Psoas muscle (tissue), 7 donors: ENCODE measurements at regions not wholly inside any gene's neighbourhood (a gene's known extent, or its start where the extent isn't known, plus 50 kb on each side); places are given as distances from the start of the nearest gene placed in this dataset.

Experiments
- ATAC-seq, 4 donors: fragments of 200-7000 bp; cut with Tn5 transposase; one replicate each; pipeline ENCODE4 v1.9.1; 2020; ENCODE audit warnings: moderate library complexity in 3 of 4, mild to moderate bottlenecking in 2 of 4
- DNase-seq, 2 donors: peaks; one replicate each; pipeline ENCODE4 v3.0.0-alpha.2; 2020
- H3K27ac ChIP-seq: fragments of 200-600 bp; one replicate; pipeline ENCODE4 v1.8.0; 2022
- H3K27me3 ChIP-seq, 3 donors: fragments of 200-600 bp in 1 of 3; one replicate each; pipeline versions ENCODE4 v1.6.1 to v1.8.0; 2013 to 2022; ENCODE audit warnings: low read length in 2 of 3, mild to moderate bottlenecking in 2 of 3, moderate library complexity in 1 of 3; ENCODE audit not compliant: insufficient read depth in 3 of 3
- H3K36me3 ChIP-seq, 2 donors: fragments of 200-600 bp in 1 of 2; one replicate each; pipeline versions ENCODE4 v1.6.1 to v1.8.0; 2013 to 2022; ENCODE audit warnings: low read depth in 1 of 2, mild to moderate bottlenecking in 1 of 2, moderate library complexity in 1 of 2; ENCODE audit not compliant: insufficient read depth in 1 of 2
- H3K4me1 ChIP-seq: fragments of 200-600 bp; one replicate; pipeline ENCODE4 v1.8.0; 2022
- H3K4me3 ChIP-seq: fragments of 200-600 bp; one replicate; pipeline ENCODE4 v1.8.0; 2022; ENCODE audit warnings: mild to moderate bottlenecking
- H3K9me3 ChIP-seq: fragments of 200-600 bp; one replicate; pipeline ENCODE4 v1.8.0; 2022
- WGBS, 3 donors: extraction: QIAGEN DNeasy Blood & Tissue Kit; methylation state at CpG; one replicate each; pipeline versions ENCODE4 v1.1.6 to v1.1.7; 2013; 5-methylcytosine and 5-hydroxymethylcytosine counted together
- intact Hi-C, 2 donors: fragments of 100-400 bp; cut with DNase I; formaldehyde crosslinking; loops; one replicate each; pipeline versions ENCODE4 v1.11.0 to v1.14.2; 2022
- TF ChIP-seq, protein P1 (sequence below): fragments of 200-600 bp; IDR thresholded peaks from one replicate; pipeline ENCODE4 v1.8.0; 2022; ENCODE audit warnings: antibody characterized with exemption
- donor health status: healthy with polysubstance abuse.
- donor health status: DM: no; HTN: no; CAD: no; lungs with moderate emphysema.
- donor health status: Bipolar disorder and iron deficiency.
- donor health status: healthy.
- donor health status: DM: yes; HTN: yes; CAD: no.
- donor health status: DM: no; HTN: no; CAD: no.
- donor health status: DM: yes; HTN: yes; CAD: no.

- TF ChIP-seq, protein P1, sequence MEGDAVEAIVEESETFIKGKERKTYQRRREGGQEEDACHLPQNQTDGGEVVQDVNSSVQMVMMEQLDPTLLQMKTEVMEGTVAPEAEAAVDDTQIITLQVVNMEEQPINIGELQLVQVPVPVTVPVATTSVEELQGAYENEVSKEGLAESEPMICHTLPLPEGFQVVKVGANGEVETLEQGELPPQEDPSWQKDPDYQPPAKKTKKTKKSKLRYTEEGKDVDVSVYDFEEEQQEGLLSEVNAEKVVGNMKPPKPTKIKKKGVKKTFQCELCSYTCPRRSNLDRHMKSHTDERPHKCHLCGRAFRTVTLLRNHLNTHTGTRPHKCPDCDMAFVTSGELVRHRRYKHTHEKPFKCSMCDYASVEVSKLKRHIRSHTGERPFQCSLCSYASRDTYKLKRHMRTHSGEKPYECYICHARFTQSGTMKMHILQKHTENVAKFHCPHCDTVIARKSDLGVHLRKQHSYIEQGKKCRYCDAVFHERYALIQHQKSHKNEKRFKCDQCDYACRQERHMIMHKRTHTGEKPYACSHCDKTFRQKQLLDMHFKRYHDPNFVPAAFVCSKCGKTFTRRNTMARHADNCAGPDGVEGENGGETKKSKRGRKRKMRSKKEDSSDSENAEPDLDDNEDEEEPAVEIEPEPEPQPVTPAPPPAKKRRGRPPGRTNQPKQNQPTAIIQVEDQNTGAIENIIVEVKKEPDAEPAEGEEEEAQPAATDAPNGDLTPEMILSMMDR: no peak
- WGBS, 3 donors: 95 to 98% (median 98%) methylated on average over 4 of the region's 4 CpGs
- Histone ChIP-seq H3K27ac (no peak overlapping the region), H3K4me3 (no peak overlapping the region), H3K4me1 (no peaks in the 10 kb centered on the region), H3K9me3 (no peaks in the 10 kb centered on the region), H3K36me3 (no peaks in the 10 kb centered on the region), H3K27me3 (no peaks in the 10 kb centered on the region)
- DNase-seq (no peak), ATAC-seq (no peak)
- intact Hi-C loops: no loop called here
Measured at GRCh38 chr4:33161202-33161601, 2441.0 kb downstream of the PCDH7 start.

- H3K27me3 ChIP-seq: no peaks in the 10 kb centered on the region
- TF ChIP-seq, protein P1: no peak
- no peaks in the 10 kb centered on the region for H3K4me1 ChIP-seq
- H3K4me3 ChIP-seq: no peak overlapping the region
- ATAC-seq (no peak), DNase-seq (no peak)
- H3K36me3 ChIP-seq: no peaks in the 10 kb centered on the region
- H3K27ac ChIP-seq: no peak overlapping the region
- intact Hi-C loops: no loop called here
- H3K9me3 ChIP-seq: no peaks in the 10 kb centered on the region
Measured at GRCh38 chr4:33162122-33162521, 2442.0 kb downstream of the PCDH7 start.

DNA sequence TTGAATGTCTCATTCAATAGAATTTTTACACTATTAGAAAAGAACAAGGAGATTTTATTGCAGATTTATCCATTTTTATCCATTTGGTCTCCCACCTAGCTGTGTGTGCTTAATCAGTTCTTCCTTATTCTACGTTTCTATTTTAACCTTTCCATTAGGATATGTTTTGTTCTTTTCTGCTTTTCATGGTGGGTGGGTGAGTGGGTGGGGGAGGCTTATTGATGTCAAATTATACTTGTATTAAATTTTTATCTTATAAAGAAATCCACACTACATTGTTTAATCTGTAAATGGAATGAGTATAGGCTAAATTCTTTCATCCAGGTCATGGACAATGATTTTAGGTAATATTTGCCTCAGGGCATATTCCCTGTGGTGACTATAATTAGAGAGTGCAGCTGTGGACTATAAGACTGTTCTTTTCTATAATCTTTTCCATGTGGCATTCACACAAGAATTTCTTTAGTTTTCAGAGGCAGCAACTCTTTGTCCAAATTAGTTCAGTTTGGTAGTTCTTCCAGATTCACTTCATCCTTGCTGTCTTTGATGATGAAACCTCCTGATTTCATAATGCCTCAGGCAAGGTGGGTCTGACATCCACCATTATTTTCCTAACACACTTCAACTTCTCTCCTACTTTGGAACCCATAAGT is 2451.8 kb downstream of the PCDH7 start:
- Histone ChIP-seq H3K27ac (no peak overlapping the region), H3K4me3 (no peak overlapping the region), H3K36me3 (no peaks in the 10 kb centered on the region), H3K27me3 (no peaks in the 10 kb centered on the region), H3K4me1 (no peaks in the 10 kb centered on the region), H3K9me3 (no peaks in the 10 kb centered on the region)
- TF ChIP-seq, protein P1: no peak
- 63 to 66% (median 65%) methylated on average over 1 of the region's 1 CpG for WGBS, 3 donors
- DNase-seq: no peak
- ATAC-seq: no peak
- intact Hi-C loops: no loop called here

GRCh38 chr4:33176566-33176965 is 2456.4 kb downstream of the PCDH7 start:
- intact Hi-C loops: no loop called here
- TF ChIP-seq, protein P1: no peak
- H3K4me1 ChIP-seq: no peaks in the 10 kb centered on the region
- H3K36me3 ChIP-seq: no peaks in the 10 kb centered on the region
- no peak overlapping the region for H3K4me3 ChIP-seq
- no peak for DNase-seq
- no peak for ATAC-seq
- H3K27ac ChIP-seq: no peak overlapping the region
- WGBS, 3 donors: 41 to 69% (median 61%) methylated on average over 1 of the region's 1 CpG
- H3K9me3 ChIP-seq: no peaks in the 10 kb centered on the region
- H3K27me3 ChIP-seq: no peaks in the 10 kb centered on the region

GRCh38 chr4:33184657-33185290 is 2464.6 kb downstream of the PCDH7 start:
- H3K36me3 ChIP-seq: no peaks in the 10 kb centered on the region
- no peaks in the 10 kb centered on the region for H3K4me1 ChIP-seq
- H3K27me3 ChIP-seq: no peaks in the 10 kb centered on the region
- intact Hi-C loops: no loop called here
- H3K4me3 ChIP-seq: no peak overlapping the region
- ATAC-seq: no peak
- no peak for DNase-seq
- H3K9me3 ChIP-seq: no peaks in the 10 kb centered on the region
- TF ChIP-seq, protein P1: no peak
- WGBS, 3 donors: 73 to 77% (median 74%) methylated on average over 2 of the region's 2 CpGs
- H3K27ac ChIP-seq: no peak overlapping the region
